ENCODE measurements at regions not wholly inside any gene's neighbourhood (a gene's known extent, or its start where the extent isn't known, plus 50 kb on each side); places are given as distances from the start of the nearest gene placed in this dataset.

DNA sequence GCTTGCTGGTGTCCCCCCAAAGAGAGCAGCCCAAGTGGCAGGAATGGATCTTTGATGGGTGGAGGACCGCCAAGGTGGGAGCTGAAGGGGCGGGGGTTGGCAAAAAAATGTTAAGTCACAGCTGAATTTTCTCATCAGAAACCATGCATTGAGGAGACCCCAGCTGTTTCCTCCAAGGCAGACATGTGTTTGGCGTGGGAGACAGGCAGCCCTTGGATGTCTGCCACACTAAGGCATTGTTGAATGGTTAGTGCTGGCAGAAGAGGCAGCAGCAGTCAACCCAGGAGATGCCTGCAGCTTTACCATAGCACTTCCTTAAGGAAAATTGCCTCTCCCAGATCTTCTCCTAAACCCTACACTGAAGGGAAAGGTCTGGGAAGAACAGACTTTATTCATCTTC lies 394.9 kb upstream of the CD180 start:
- no peaks in the 10 kb centered on the region for H3K27me3 ChIP-seq (ENCODE audit: insufficient read depth, low read length)
- H3K9me3 ChIP-seq (ENCODE audit: control insufficient read depth in 1 of 2, insufficient read depth in 1 of 2, low read depth in 1 of 2, low read length in 2 of 2) = no peaks in the 10 kb centered on the region
- no peak overlapping the region for H3K4me2 ChIP-seq (ENCODE audit: low read length)
- CTCF ChIA-PET = no interaction called here
- no peak overlapping the region for H3K4me3 ChIP-seq (replicated peaks in 1 of 2; ENCODE audit: low read depth in 1 of 2, low read length in 2 of 2)
- no peak for DNase-seq (ENCODE audit: low read depth, low spot score)
- no TSS peak for BruUV-seq (replicated peaks)
- no peaks in the 10 kb centered on the region for H3K4me1 ChIP-seq (ENCODE audit: control insufficient read depth in 1 of 2, insufficient read depth in 2 of 2, low read length in 2 of 2)
- no peaks in the 10 kb centered on the region for H4K20me1 ChIP-seq (ENCODE audit: insufficient read depth)
- H3K79me2 ChIP-seq (ENCODE audit: insufficient read depth, low read length) = no peaks in the 10 kb centered on the region
- POLR2A ChIA-PET = no interaction called here
- H3K27ac ChIP-seq (ENCODE audit: low read depth, low read length) = no peak overlapping the region
- H3K36me3 ChIP-seq (ENCODE audit: control insufficient read depth in 1 of 2, insufficient read depth in 2 of 2, low read length in 2 of 2) = no peaks in the 10 kb centered on the region
- H2AFZ ChIP-seq (ENCODE audit: low read depth, low read length, poor library complexity, severe bottlenecking) = no peak overlapping the region
- ATAC-seq = no peak
- intact Hi-C loops (cut with micrococcal nuclease) = no loop called here
- H3K9me2 ChIP-seq (ENCODE audit: insufficient read depth) = no peaks in the 10 kb centered on the region
- RAD21 ChIA-PET (ENCODE audit: low non-redundant PET in 1 of 2, low total read pairs in 2 of 2, uncharacterized antibody in 2 of 2, unreplicated experiment in 2 of 2) = no interaction called here
- H3K9ac ChIP-seq (ENCODE audit: low read length) = no peak overlapping the region
- TF ChIP-seq ZNF274 (IDR thresholded peaks at IDR 0.05; ENCODE audit: low read depth, low read length) (no peak), SP1 (IDR thresholded peaks at IDR 0.05; ENCODE audit: low read depth) (no peak), FOSL1 (IDR thresholded peaks at IDR 0.05; ENCODE audit: low read depth) (no peak), POLR2A (IDR thresholded peaks at IDR 0.05; ENCODE audit: borderline replicate concordance, extremely low read depth, insufficient read depth, insufficient read length) (no peak), CBX3 (IDR thresholded peaks at IDR 0.05; ENCODE audit: low read depth) (no peak), EGR1 (IDR thresholded peaks at IDR 0.05; ENCODE audit: low read depth) (no peak), TCF7L2 (IDR thresholded peaks at IDR 0.05; ENCODE audit: borderline replicate concordance, extremely low read depth, insufficient read depth, insufficient read length) (no peak)
- TF ChIP-seq, protein P1, sequence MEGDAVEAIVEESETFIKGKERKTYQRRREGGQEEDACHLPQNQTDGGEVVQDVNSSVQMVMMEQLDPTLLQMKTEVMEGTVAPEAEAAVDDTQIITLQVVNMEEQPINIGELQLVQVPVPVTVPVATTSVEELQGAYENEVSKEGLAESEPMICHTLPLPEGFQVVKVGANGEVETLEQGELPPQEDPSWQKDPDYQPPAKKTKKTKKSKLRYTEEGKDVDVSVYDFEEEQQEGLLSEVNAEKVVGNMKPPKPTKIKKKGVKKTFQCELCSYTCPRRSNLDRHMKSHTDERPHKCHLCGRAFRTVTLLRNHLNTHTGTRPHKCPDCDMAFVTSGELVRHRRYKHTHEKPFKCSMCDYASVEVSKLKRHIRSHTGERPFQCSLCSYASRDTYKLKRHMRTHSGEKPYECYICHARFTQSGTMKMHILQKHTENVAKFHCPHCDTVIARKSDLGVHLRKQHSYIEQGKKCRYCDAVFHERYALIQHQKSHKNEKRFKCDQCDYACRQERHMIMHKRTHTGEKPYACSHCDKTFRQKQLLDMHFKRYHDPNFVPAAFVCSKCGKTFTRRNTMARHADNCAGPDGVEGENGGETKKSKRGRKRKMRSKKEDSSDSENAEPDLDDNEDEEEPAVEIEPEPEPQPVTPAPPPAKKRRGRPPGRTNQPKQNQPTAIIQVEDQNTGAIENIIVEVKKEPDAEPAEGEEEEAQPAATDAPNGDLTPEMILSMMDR (IDR thresholded peaks at IDR 0.05 in 2 of 3, conservative IDR thresholded peaks at IDR 0.05 in 1 of 3; ENCODE audit: borderline replicate concordance in 1 of 3, insufficient read depth in 1 of 3, low read depth in 2 of 3, low read length in 2 of 3) = no peak
- TF ChIP-seq, protein P2, sequence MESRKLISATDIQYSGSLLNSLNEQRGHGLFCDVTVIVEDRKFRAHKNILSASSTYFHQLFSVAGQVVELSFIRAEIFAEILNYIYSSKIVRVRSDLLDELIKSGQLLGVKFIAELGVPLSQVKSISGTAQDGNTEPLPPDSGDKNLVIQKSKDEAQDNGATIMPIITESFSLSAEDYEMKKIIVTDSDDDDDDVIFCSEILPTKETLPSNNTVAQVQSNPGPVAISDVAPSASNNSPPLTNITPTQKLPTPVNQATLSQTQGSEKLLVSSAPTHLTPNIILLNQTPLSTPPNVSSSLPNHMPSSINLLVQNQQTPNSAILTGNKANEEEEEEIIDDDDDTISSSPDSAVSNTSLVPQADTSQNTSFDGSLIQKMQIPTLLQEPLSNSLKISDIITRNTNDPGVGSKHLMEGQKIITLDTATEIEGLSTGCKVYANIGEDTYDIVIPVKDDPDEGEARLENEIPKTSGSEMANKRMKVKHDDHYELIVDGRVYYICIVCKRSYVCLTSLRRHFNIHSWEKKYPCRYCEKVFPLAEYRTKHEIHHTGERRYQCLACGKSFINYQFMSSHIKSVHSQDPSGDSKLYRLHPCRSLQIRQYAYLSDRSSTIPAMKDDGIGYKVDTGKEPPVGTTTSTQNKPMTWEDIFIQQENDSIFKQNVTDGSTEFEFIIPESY (IDR thresholded peaks at IDR 0.05; ENCODE audit: extremely low read depth, insufficient replicate concordance, low read length) = no peak
- TF ChIP-seq, protein P3, sequence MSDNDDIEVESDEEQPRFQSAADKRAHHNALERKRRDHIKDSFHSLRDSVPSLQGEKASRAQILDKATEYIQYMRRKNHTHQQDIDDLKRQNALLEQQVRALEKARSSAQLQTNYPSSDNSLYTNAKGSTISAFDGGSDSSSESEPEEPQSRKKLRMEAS (IDR thresholded peaks at IDR 0.05) = no peak
